NCI-H82 (cell line): ENCODE measurements at regions not wholly inside any gene's neighbourhood (a gene's known extent, or its start where the extent isn't known, plus 50 kb on each side); places are given as distances from the start of the nearest gene placed in this dataset.
A peak's percentile ranks its signal among the peaks of the same experiment; 100 is the strongest.
"Not testable (repeated sequence)": the region's sequence is repeated elsewhere in the genome, so short reads cannot be mapped to it uniquely, and the experiment has no call there.

Experiments used
- DNase-seq: peaks from one replicate; lab custom pipeline; 2025; lab: John Stamatoyannopoulos, UW

GRCh38 chr10:83517456-83517855 lies 621.9 kb upstream of the GHITM start:
- no peak for DNase-seq

- DNase-seq, result no peak
Measured at GRCh38 chr10:83518779-83519178, 620.5 kb upstream of the GHITM start.

GRCh38 chr10:83520386-83520785 lies 618.9 kb upstream of the GHITM start:
- DNase-seq, result not testable (repeated sequence)

GRCh38 chr10:83522456-83522855 lies 616.9 kb upstream of the GHITM start:
- no peak for DNase-seq

GRCh38 chr10:83522881-83523386 lies 616.4 kb upstream of the GHITM start:
- DNase-seq, result no peak

- no peak for DNase-seq
Measured at GRCh38 chr10:83527934-83528333, 611.4 kb upstream of the GHITM start.

- DNase-seq, result no peak
Measured at GRCh38 chr10:83533290-83533689, 606.0 kb upstream of the GHITM start.

GRCh38 chr10:83536426-83536825 lies 602.9 kb upstream of the GHITM start:
- DNase-seq, result no peak

- no peak for DNase-seq
Measured at GRCh38 chr10:83538047-83538446, 601.3 kb upstream of the GHITM start.

- peak; percentile 37 for DNase-seq
Measured at GRCh38 chr10:83539528-83540308, 599.6 kb upstream of the GHITM start.

GRCh38 chr10:83541046-83541445 lies 598.3 kb upstream of the GHITM start:
- no peak for DNase-seq

- DNase-seq, result peak; percentile 95
Measured at GRCh38 chr10:83542774-83543411, 596.4 kb upstream of the GHITM start.

GRCh38 chr10:83543691-83544462 lies 595.4 kb upstream of the GHITM start:
- peak; percentile 14 for DNase-seq

- peak; percentile 29 for DNase-seq
Measured at GRCh38 chr10:83545901-83546391, 593.4 kb upstream of the GHITM start.

GRCh38 chr10:83551190-83551589 lies 588.1 kb upstream of the GHITM start:
- not testable (repeated sequence) for DNase-seq

- no peak for DNase-seq
Measured at GRCh38 chr10:83553366-83553765, 585.9 kb upstream of the GHITM start.

GRCh38 chr10:83555264-83555663 lies 584.0 kb upstream of the GHITM start:
- no peak for DNase-seq

GRCh38 chr10:83562381-83562780 lies 576.9 kb upstream of the GHITM start:
- DNase-seq, result no peak

- no peak for DNase-seq
Measured at GRCh38 chr10:83564889-83565588, 574.3 kb upstream of the GHITM start.

GRCh38 chr10:83572036-83572435 lies 567.3 kb upstream of the GHITM start:
- DNase-seq, result no peak

GRCh38 chr10:83574770-83575169 lies 564.5 kb upstream of the GHITM start:
- DNase-seq, result no peak

GRCh38 chr10:83577421-83577820 lies 561.9 kb upstream of the GHITM start:
- DNase-seq, result no peak
